Mesendoderm (in vitro differentiated cells): ENCODE measurements at regions not wholly inside any gene's neighbourhood (a gene's known extent, or its start where the extent isn't known, plus 50 kb on each side); places are given as distances from the start of the nearest gene placed in this dataset.

Source experiments
- DNase-seq: peaks from one replicate; pipeline ENCODE4 v3.0.0; 2013
- H2AK5ac ChIP-seq: 2 replicates; pipeline ENCODE4 v1.6.1; 2013; ENCODE audit warnings: low read length, inconsistent platforms
- H2BK120ac ChIP-seq: 2 replicates; pipeline ENCODE4 v1.6.1; 2013; ENCODE audit warnings: low read depth, mild to moderate bottlenecking, low read length, moderate library complexity, mixed read lengths
- H2BK15ac ChIP-seq: replicated peaks from 2 replicates; pipeline ENCODE4 v1.6.1; 2013; ENCODE audit warnings: low read depth, mild to moderate bottlenecking, moderate library complexity
- H2BK5ac ChIP-seq: 2 replicates; pipeline ENCODE4 v1.6.1; 2013; ENCODE audit warnings: low read length, inconsistent platforms
- H3K18ac ChIP-seq: 2 replicates; pipeline ENCODE4 v1.6.1; 2013; ENCODE audit warnings: mild to moderate bottlenecking, low read length, mixed read lengths
- H3K23ac ChIP-seq: one replicate; pipeline ENCODE4 v1.6.1; 2013; ENCODE audit warnings: low read length
- H3K27ac ChIP-seq: 2 replicates; pipeline ENCODE4 v1.5.1; 2013; ENCODE audit warnings: low read depth, mild to moderate bottlenecking, inconsistent platforms, low read length, moderate library complexity
- H3K27me3 ChIP-seq: 2 replicates; pipeline ENCODE4 v1.6.1; 2013; ENCODE audit warnings: low read length, control low read depth, mild to moderate bottlenecking, inconsistent platforms; ENCODE audit not compliant: insufficient read depth, poor library complexity
- H3K36me3 ChIP-seq: 2 replicates; pipeline ENCODE4 v1.6.1; 2013; ENCODE audit warnings: low read length, inconsistent platforms; ENCODE audit not compliant: control insufficient read depth, insufficient read depth
- H3K4ac ChIP-seq: one replicate; pipeline ENCODE4 v1.6.1; 2013; ENCODE audit warnings: low read depth, mild to moderate bottlenecking, low read length, moderate library complexity
- H3K4me1 ChIP-seq: 2 replicates; pipeline ENCODE4 v1.6.1; 2013; ENCODE audit warnings: low read depth, low read length, inconsistent platforms; ENCODE audit not compliant: control insufficient read depth
- H3K4me2 ChIP-seq: 2 replicates; pipeline ENCODE4 v1.6.1; 2013; ENCODE audit warnings: low read length
- H3K4me3 ChIP-seq: 2 replicates; pipeline ENCODE4 v1.5.1; 2013; ENCODE audit warnings: mild to moderate bottlenecking, low read length
- H3K56ac ChIP-seq: one replicate; pipeline ENCODE4 v1.6.1; 2013; ENCODE audit warnings: low read length
- H3K79me1 ChIP-seq: 2 replicates; pipeline ENCODE4 v1.6.1; 2013; ENCODE audit warnings: low read length, inconsistent platforms
- H3K79me2 ChIP-seq: 2 replicates; pipeline ENCODE4 v1.6.1; 2013; ENCODE audit warnings: mild to moderate bottlenecking, low read length; ENCODE audit not compliant: control insufficient read depth, insufficient read depth
- H3K9ac ChIP-seq: 2 replicates; pipeline ENCODE4 v1.6.1; 2013; ENCODE audit warnings: low read length, inconsistent platforms
- H4K5ac ChIP-seq: one replicate; pipeline ENCODE4 v1.6.1; 2013; ENCODE audit warnings: low read length
- H4K8ac ChIP-seq: one replicate; pipeline ENCODE4 v1.6.1; 2013; ENCODE audit warnings: low read depth, mild to moderate bottlenecking, control low read depth, low read length, moderate library complexity
- WGBS: extraction: QIAGEN DNeasy Blood & Tissue Kit; methylation state at CpG from one replicate; pipeline ENCODE4 v1.1.7; 2013; ENCODE audit warnings: low lambda C conversion rate, missing lambda C conversion rate; ENCODE audit not compliant: insufficient coverage; ENCODE audit errors: extremely low coverage; 5-methylcytosine and 5-hydroxymethylcytosine counted together

GRCh38 chr3:157637866-157638265 is 134.7 kb upstream of the VEPH1 start:
- H3K27ac ChIP-seq = no peak overlapping the region
- no peak for DNase-seq
- no peak overlapping the region for H2AK5ac ChIP-seq
- no peaks in the 10 kb centered on the region for H3K79me1 ChIP-seq
- H3K4me2 ChIP-seq = no peak overlapping the region
- no peak overlapping the region for H3K23ac ChIP-seq
- H3K4me3 ChIP-seq = no peak overlapping the region
- no peak overlapping the region for H3K4ac ChIP-seq
- no peak overlapping the region for H4K5ac ChIP-seq
- H3K18ac ChIP-seq = no peak overlapping the region
- no peak overlapping the region for H3K9ac ChIP-seq
- no peak overlapping the region for H2BK120ac ChIP-seq
- H3K36me3 ChIP-seq = no peaks in the 10 kb centered on the region
- no peaks in the 10 kb centered on the region for H3K79me2 ChIP-seq
- H4K8ac ChIP-seq = no peak overlapping the region
- no peak overlapping the region for H2BK5ac ChIP-seq
- no CpG with 5 or more reads among the region's 1 CpG for WGBS
- H3K4me1 ChIP-seq = no peaks in the 10 kb centered on the region
- H3K27me3 ChIP-seq = no peaks in the 10 kb centered on the region
- no peak overlapping the region for H3K56ac ChIP-seq
- no peak overlapping the region for H2BK15ac ChIP-seq

GRCh38 chr3:157633241-157633640 is 130.0 kb upstream of the VEPH1 start:
- H3K27ac ChIP-seq = no peak overlapping the region
- no peaks in the 10 kb centered on the region for H3K79me2 ChIP-seq
- H3K18ac ChIP-seq = no peak overlapping the region
- no peak overlapping the region for H2AK5ac ChIP-seq
- no peak overlapping the region for H3K56ac ChIP-seq
- H3K9ac ChIP-seq = no peak overlapping the region
- no peak overlapping the region for H4K8ac ChIP-seq
- no peak overlapping the region for H3K23ac ChIP-seq
- H3K4me3 ChIP-seq = no peak overlapping the region
- H3K27me3 ChIP-seq = no peaks in the 10 kb centered on the region
- no peaks in the 10 kb centered on the region for H3K4me1 ChIP-seq
- no peak overlapping the region for H2BK15ac ChIP-seq
- no peak overlapping the region for H2BK5ac ChIP-seq
- no peak overlapping the region for H3K4me2 ChIP-seq
- no CpG with 5 or more reads among the region's 2 CpGs for WGBS
- no peak for DNase-seq
- H3K4ac ChIP-seq = no peak overlapping the region
- no peak overlapping the region for H2BK120ac ChIP-seq
- H3K79me1 ChIP-seq = no peaks in the 10 kb centered on the region
- H3K36me3 ChIP-seq = no peaks in the 10 kb centered on the region
- no peak overlapping the region for H4K5ac ChIP-seq

GRCh38 chr3:157632075-157632474 is 128.9 kb upstream of the VEPH1 start:
- WGBS = no CpG with 5 or more reads among the region's 3 CpGs
- H3K4me3 ChIP-seq = no peak overlapping the region

GRCh38 chr3:157631478-157631877 is 128.3 kb upstream of the VEPH1 start:
- Histone ChIP-seq H3K4me2 (no peak overlapping the region), H3K36me3 (no peaks in the 10 kb centered on the region), H2BK120ac (no peak overlapping the region), H3K79me1 (no peaks in the 10 kb centered on the region), H3K27ac (no peak overlapping the region), H3K4ac (no peak overlapping the region), H3K56ac (no peak overlapping the region), H3K79me2 (no peaks in the 10 kb centered on the region), H4K5ac (no peak overlapping the region), H3K9ac (no peak overlapping the region), H2AK5ac (no peak overlapping the region), H3K27me3 (no peaks in the 10 kb centered on the region), H2BK5ac (no peak overlapping the region), H3K4me3 (no peak overlapping the region), H3K18ac (no peak overlapping the region), H3K23ac (no peak overlapping the region), H2BK15ac (no peak overlapping the region), H3K4me1 (no peaks in the 10 kb centered on the region), H4K8ac (no peak overlapping the region)
- DNase-seq = no peak
- no CpG with 5 or more reads among the region's 8 CpGs for WGBS

More at GRCh38 chr3:157632075-157632474, 128.9 kb upstream of the VEPH1 start:
- DNase-seq = no peak
- H3K18ac ChIP-seq = no peak overlapping the region
- H3K9ac ChIP-seq = no peak overlapping the region
- no peak overlapping the region for H3K27ac ChIP-seq
- no peaks in the 10 kb centered on the region for H3K36me3 ChIP-seq
- H3K79me1 ChIP-seq = no peaks in the 10 kb centered on the region
- H3K27me3 ChIP-seq = no peaks in the 10 kb centered on the region
- H3K79me2 ChIP-seq = no peaks in the 10 kb centered on the region
- H3K4me1 ChIP-seq = no peaks in the 10 kb centered on the region
- no peak overlapping the region for H2AK5ac ChIP-seq
- no peak overlapping the region for H3K56ac ChIP-seq
- no peak overlapping the region for H2BK120ac ChIP-seq
- H3K4me2 ChIP-seq = no peak overlapping the region
- H4K5ac ChIP-seq = no peak overlapping the region
- H2BK15ac ChIP-seq = no peak overlapping the region
- no peak overlapping the region for H3K23ac ChIP-seq
- no peak overlapping the region for H2BK5ac ChIP-seq
- no peak overlapping the region for H3K4ac ChIP-seq
- no peak overlapping the region for H4K8ac ChIP-seq

GRCh38 chr3:157626817-157627216 is 123.6 kb upstream of the VEPH1 start:
- no peak overlapping the region for H3K27ac ChIP-seq
- H4K5ac ChIP-seq = no peak overlapping the region
- no peak overlapping the region for H2BK15ac ChIP-seq
- DNase-seq = no peak
- no peak overlapping the region for H2AK5ac ChIP-seq
- no peak overlapping the region for H3K18ac ChIP-seq
- H2BK5ac ChIP-seq = no peak overlapping the region
- WGBS = no CpG with 5 or more reads among the region's 3 CpGs
- no peak overlapping the region for H3K4me2 ChIP-seq
- H2BK120ac ChIP-seq = no peak overlapping the region
- H4K8ac ChIP-seq = no peak overlapping the region
- H3K4ac ChIP-seq = no peak overlapping the region
- H3K79me2 ChIP-seq = no peaks in the 10 kb centered on the region
- H3K27me3 ChIP-seq = no peaks in the 10 kb centered on the region
- H3K79me1 ChIP-seq = no peaks in the 10 kb centered on the region
- no peak overlapping the region for H3K23ac ChIP-seq
- H3K9ac ChIP-seq = no peak overlapping the region
- no peak overlapping the region for H3K4me3 ChIP-seq
- no peaks in the 10 kb centered on the region for H3K4me1 ChIP-seq
- no peak overlapping the region for H3K56ac ChIP-seq
- no peaks in the 10 kb centered on the region for H3K36me3 ChIP-seq

- H2BK5ac ChIP-seq = no peak overlapping the region
- DNase-seq = no peak
- no peaks in the 10 kb centered on the region for H3K4me1 ChIP-seq
- H4K5ac ChIP-seq = no peak overlapping the region
- no CpG with 5 or more reads among the region's 2 CpGs for WGBS
- H3K4ac ChIP-seq = no peak overlapping the region
- H3K36me3 ChIP-seq = no peaks in the 10 kb centered on the region
- no peak overlapping the region for H2AK5ac ChIP-seq
- H3K79me1 ChIP-seq = no peaks in the 10 kb centered on the region
- no peak overlapping the region for H3K23ac ChIP-seq
- no peak overlapping the region for H3K27ac ChIP-seq
- no peak overlapping the region for H3K4me2 ChIP-seq
- H2BK120ac ChIP-seq = no peak overlapping the region
- H4K8ac ChIP-seq = no peak overlapping the region
- H3K4me3 ChIP-seq = no peak overlapping the region
- no peak overlapping the region for H2BK15ac ChIP-seq
- H3K9ac ChIP-seq = no peak overlapping the region
- H3K79me2 ChIP-seq = no peaks in the 10 kb centered on the region
- no peaks in the 10 kb centered on the region for H3K27me3 ChIP-seq
- H3K18ac ChIP-seq = no peak overlapping the region
- no peak overlapping the region for H3K56ac ChIP-seq
Observed at GRCh38 chr3:157624801-157625200, 121.6 kb upstream of the VEPH1 start.
